ENCODE measurements at regions not wholly inside any gene's neighbourhood (a gene's known extent, or its start where the extent isn't known, plus 50 kb on each side); places are given as distances from the start of the nearest gene placed in this dataset.

DNA sequence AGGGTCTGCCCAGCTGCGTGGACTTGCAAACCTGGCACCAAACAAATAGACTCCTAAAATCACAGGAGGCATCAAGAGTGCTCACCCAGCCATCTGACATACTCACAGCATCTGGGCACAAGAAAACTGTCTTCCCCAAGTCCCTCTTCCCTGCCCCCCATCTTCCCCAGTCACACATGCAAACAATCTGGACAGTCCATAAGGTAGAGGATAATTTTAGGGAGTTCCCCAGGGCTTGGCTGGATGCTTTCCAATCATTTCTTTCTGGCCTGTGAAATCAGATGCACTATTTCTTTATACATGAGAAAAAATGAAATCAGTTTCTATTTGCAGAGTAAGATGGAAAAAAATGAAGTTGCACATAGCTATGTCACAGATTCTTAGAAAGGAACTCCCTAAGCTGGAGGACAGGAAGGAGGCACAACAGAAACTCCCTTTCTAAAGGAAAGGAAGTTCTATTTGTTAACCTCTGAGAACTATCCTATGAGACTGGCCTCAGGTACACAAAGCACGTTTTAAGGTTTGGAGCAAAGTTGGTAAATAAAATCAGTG lies 342.3 kb downstream of the HNRNPD start:
- TF ChIP-seq POLR2A (IDR thresholded peaks at IDR 0.05; ENCODE audit: low read depth, low read length): no peak
- FAIRE-seq: no peak

DNA sequence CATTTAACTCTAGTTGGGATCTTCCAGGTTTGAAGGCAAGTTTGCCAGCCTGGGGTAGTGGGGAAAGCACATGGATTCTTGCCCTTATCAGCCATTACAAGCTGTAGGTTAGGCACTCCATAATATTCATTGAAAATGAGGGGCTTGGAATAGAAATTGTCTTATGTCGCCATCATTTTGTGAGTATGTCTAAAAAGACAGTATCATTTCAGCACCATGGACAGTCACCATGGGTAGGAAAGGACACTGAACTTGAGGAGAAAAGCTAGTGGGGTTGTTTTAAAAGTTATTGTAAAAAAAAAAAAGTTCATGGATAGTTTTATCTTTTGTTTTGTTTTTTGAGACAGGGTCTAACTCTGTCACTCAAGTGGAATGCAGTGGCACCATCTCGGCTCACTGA lies 356.1 kb downstream of the HNRNPD start:
- TF ChIP-seq POLR2A (IDR thresholded peaks at IDR 0.05; ENCODE audit: low read depth, low read length): no peak
- FAIRE-seq (no peak), DNase-seq (ENCODE audit: insufficient read length, low spot score) (no peak)

More for the DNA sequence above, 342.3 kb downstream of the HNRNPD start:
- no peak for DNase-seq (ENCODE audit: insufficient read length, low spot score)

DNA sequence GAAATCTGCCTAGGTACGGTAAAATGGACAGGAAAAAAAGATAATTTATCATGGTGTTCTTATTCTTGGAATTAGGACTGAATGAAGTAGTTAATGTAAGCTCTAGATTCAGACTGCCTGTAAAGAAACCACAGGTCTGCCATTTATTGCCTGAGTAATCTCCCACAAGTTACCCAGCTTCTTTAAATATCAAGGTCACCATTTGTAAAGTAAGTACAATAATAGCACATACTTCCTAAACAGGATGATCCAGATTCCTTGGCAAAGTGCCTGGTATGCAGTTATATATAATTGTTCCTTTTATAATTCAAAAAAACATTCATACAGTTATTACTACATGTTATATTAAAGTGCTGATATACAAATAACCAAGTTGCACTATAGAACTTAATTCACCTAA lies 368.6 kb downstream of the HNRNPD start:
- no peak for TF ChIP-seq POLR2A (IDR thresholded peaks at IDR 0.05; ENCODE audit: low read depth, low read length)
- FAIRE-seq (no peak), DNase-seq (ENCODE audit: insufficient read length, low spot score) (no peak)

DNA sequence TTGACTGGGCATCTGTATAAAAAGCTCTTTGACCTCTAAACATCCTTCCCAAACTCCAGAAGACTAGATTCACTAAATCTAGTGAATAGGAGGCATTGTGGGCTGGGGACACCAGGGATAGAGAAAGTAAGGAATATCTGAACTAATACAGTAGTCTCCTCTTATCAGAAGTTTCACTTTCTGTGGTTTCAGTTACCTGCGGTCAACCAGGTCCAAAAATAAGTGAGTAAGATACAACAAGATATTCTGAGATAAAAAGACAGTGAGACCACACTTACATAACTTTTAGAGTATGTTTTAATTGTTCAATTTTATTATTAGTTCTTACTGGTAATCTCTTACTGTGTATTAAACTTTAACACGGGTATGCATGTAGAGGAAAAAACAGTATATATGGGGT lies 376.5 kb downstream of the HNRNPD start:
- FAIRE-seq (no peak), DNase-seq (ENCODE audit: insufficient read length, low spot score) (no peak)
- no peak for TF ChIP-seq POLR2A (IDR thresholded peaks at IDR 0.05; ENCODE audit: low read depth, low read length)

DNA sequence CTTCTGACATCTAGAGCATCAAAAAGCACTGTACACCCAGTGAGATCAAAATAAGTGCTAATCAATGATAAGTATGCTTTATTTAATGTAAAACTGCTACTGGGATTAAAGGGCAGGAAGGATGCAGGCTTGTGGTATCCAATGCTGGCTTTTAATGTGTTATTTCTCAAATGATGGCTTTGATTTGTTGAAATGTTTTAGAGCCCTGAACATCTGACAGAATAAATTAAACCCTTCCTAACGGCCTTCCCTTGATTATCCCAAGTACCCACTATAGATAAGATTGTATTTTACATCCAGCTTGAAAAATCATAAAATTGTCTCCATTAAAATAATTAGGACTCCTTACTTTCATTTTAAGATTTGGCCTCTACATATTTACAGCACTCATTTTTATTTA lies 382.9 kb downstream of the HNRNPD start:
- no peak for TF ChIP-seq POLR2A (IDR thresholded peaks at IDR 0.05; ENCODE audit: low read depth, low read length)
- FAIRE-seq: no peak
- no peak for DNase-seq (ENCODE audit: insufficient read length, low spot score)

DNA sequence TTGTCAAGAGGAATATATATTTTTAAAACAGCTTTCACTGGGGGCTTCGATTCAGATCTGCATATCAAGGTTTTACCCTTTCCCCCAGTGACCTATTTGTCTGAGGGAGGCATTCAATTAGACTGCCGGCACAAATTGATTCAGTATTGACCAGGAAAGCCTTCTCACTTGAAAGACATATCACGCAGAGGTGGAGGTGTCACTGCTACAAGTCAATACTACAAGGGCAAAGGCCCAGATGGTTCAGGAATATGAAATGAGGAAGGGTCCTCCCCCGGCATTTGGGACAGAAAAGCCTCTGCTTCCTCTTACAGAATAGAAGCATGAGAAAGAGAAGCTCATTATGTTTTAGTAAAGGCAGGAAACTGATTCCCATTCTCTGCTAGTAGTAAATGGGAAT lies 383.6 kb downstream of the HNRNPD start:
- no peak for TF ChIP-seq POLR2A (IDR thresholded peaks at IDR 0.05; ENCODE audit: low read depth, low read length)
- DNase-seq (ENCODE audit: insufficient read length, low spot score) (no peak), FAIRE-seq (no peak)

DNA sequence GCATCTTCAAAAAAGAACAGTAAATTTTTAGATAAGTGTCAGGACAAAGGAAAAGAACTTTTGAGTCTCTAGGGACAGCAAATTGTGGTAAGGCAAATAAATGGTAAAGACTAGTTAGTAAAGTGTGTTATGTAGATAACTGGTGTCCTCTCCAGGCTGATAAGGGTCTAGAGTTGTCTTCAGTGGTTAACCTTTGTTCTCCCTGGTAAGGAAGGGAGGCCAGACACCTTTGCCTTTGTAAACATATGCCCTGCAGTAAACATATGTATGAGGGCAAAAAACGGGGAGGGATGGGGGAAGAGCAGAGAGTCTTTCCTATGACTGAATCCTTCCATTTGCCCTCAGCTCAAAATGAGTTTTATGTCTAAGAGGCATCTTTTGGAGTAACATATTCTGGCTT lies 384.6 kb downstream of the HNRNPD start:
- FAIRE-seq: no peak
- no peak for DNase-seq (ENCODE audit: insufficient read length, low spot score)
- TF ChIP-seq POLR2A (IDR thresholded peaks at IDR 0.05; ENCODE audit: low read depth, low read length): no peak

DNA sequence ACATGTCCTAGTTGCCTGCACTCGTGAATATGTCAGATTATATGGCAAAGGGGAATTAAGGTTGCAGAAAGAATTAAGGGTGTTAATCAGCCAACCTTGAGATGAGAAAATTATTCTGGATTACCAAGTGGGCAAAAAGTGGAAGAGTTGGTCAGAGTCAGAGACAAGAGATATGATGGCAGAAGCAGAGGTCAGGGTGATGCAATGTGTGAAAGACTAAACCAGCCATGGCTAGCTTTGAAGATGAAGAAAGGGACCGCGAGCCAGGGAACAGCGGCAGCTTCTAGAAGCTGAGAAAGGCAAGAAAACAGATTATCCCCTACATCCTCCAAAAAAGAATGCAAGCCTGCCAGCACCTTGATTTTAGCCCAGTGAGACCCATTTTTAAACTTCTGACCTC lies 385.6 kb downstream of the HNRNPD start:
- FAIRE-seq (no peak), DNase-seq (ENCODE audit: insufficient read length, low spot score) (no peak)
- no peak for TF ChIP-seq POLR2A (IDR thresholded peaks at IDR 0.05; ENCODE audit: low read depth, low read length)

DNA sequence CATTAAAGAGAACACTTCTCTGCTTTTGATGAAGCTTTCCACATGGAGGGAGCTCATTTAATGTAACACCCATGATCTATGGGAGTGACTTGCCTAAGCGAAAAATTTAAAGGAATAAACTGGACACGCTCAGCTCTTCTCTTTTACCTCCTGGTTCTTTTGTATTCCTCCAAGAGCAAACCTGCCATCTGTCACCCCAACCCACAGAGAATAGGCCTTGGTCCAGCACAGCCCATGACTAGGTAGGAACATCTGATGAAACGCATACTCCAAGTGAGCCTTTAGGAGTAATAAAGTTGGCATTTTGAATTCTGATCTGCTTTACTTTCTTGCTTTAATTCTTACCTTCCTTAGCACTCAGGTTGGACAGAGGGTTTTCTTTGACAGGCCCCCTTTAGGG lies 389.0 kb downstream of the HNRNPD start:
- FAIRE-seq: no peak
- no peak for TF ChIP-seq POLR2A (IDR thresholded peaks at IDR 0.05; ENCODE audit: low read depth, low read length)

DNA sequence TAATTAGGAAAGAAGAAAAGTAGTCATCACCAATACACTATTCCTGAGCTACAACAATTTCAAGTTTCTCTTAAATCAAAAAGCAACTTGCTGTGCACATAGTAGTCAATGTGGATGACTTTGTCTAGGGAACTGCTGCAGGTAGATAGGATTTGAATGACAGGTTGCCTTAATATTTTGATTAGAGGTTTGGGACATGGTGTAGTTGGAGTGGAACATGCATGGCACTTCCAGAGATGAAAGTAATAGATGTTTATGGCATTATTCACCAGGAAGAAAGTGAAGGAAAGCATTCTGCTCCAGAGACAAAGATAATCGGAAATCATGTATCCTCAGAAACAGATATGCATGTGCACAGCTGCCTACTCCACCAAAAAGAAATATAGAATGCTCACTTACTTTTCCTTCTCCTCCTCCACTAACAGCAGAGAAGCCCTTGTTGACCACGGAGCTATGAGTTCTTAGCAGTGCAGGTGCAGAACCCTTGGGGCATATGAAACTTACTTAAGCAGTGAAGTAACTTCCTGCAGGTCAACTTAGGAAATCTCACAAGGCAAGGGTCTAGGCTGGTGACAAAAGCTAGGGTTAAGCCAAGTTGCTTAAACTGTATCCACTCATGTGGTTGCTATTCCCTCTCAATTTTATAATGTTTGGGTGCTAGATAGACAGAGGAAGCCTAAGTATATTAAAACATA lies 390.8 kb downstream of the HNRNPD start:
- FAIRE-seq: no peak
- no peak for DNase-seq (ENCODE audit: insufficient read length, low spot score)
- no peak for TF ChIP-seq POLR2A (IDR thresholded peaks at IDR 0.05; ENCODE audit: low read depth, low read length)

More for the DNA sequence above, 389.0 kb downstream of the HNRNPD start:
- no peak for DNase-seq (ENCODE audit: insufficient read length, low spot score)

DNA sequence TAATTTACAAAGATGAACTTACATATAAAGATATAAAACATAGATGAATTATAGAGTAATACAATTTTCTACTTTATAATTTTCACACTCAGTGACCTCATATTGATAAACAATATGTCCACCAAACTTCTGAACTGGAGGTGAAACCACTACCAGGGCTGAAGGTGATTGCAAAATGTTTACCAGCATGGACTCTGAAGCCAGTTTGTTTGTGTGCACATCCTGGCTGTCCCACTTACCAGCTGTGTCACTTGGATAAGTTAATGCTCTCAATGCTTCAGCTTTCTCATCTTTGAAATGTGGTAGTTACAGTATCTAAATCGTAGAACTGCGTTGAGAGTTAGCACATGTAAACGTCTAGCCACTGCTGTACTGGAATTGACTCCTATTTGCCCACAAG lies 392.6 kb downstream of the HNRNPD start:
- TF ChIP-seq POLR2A (IDR thresholded peaks at IDR 0.05; ENCODE audit: low read depth, low read length): no peak
- DNase-seq (ENCODE audit: insufficient read length, low spot score) (no peak), FAIRE-seq (no peak)

DNA sequence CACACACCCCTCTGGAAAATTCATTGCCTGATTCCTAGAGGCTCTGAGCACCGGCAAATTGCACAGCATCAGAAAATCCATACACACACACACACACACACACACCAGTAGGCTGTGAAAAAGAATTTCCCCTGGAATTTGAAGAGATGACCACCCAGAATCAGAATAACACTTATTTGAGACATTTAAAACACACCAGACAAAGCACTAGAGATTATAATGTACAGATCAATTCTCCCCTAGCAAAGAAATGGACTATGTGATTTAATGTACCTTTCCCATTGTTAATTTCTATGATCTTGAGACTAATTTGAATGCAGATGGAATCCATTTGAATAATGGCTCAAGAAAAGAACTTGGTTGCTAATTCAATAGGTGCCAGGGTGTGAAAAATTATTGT lies 399.3 kb downstream of the HNRNPD start:
- DNase-seq (ENCODE audit: insufficient read length, low spot score): no peak
- no peak for FAIRE-seq
- TF ChIP-seq POLR2A (IDR thresholded peaks at IDR 0.05; ENCODE audit: low read depth, low read length): no peak

DNA sequence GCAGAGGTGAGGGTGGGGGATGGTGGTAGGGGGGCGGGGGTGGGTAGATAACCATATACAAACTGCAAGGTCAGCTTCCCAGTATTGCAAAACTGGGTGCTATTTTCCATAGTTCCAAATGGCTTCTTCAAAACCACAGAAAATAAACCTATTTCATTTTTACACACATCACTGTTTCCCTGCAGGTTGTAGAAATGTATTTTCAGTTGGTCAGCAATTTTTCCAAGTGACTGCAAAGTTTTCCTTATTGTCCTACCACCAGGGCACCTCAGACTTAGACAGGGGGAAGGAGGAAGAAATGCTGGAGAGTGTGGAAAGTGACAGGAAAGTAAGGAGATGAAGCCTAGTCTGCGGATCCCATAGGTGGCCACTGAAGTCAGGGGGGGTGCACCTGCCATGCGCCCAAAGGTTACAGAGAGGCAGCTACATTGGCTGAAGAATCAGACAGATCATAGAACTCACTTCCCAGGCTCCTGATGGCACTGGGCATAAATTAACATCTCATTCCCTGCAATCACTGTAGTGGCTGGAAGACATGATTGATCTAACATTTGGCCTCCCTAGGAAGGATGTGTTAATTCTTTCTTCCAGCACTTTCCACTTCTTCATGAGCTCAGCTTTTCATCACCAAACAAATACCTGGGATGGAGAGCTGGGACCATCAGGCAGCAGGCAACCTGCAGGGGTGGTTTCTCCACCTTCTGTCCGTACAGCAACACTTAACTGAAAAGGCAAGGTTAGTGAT lies 402.0 kb downstream of the HNRNPD start:
- DNase-seq (ENCODE audit: insufficient read length, low spot score) (no peak), FAIRE-seq (no peak)
- TF ChIP-seq POLR2A (IDR thresholded peaks at IDR 0.05; ENCODE audit: low read depth, low read length): no peak

DNA sequence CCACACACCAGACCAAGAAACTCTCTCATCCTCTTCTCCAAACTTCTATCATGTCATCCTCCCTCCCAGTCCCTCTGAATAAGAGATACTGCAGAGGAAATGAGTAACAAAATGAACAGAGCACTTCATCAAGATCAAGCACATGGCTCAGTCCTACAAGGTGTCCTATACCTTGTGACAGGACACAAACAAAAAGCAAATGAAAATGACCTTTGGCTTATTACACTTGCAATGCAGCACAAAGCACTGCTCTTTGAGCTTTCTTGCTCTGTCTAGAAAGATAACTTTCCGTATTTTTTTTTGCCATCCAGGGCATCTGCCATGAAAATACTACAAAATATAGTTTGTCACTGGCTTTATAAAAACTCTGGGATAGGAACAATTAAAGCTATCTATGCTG lies 402.7 kb downstream of the HNRNPD start:
- TF ChIP-seq POLR2A (IDR thresholded peaks at IDR 0.05; ENCODE audit: low read depth, low read length): no peak
- DNase-seq (ENCODE audit: insufficient read length, low spot score): no peak
- no peak for FAIRE-seq

DNA sequence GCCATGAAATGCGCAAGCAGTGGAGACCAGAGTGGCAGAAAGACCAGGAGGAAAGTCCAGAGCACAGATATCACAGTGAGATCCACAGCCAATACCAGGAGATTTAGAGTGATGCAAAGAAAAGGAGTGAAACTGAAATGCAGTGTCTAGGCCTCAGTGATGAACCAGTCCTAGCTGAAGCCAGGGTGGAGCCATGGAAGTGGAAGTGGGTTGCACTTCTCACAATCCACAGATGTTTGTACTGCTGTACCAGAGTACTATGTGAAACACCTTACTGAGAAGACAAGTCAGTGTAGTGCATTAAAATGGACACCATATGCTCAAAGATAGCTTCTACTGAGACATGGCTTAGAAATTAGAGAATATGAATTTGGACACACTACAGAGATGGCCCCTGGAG lies 403.3 kb downstream of the HNRNPD start:
- no peak for TF ChIP-seq POLR2A (IDR thresholded peaks at IDR 0.05; ENCODE audit: low read depth, low read length)
- no peak for DNase-seq (ENCODE audit: insufficient read length, low spot score)
- FAIRE-seq: no peak

All from H54 (cell line).